ENCODE measurements at regions not wholly inside any gene's neighbourhood (a gene's known extent, or its start where the extent isn't known, plus 50 kb on each side); places are given as distances from the start of the nearest gene placed in this dataset.

DNA sequence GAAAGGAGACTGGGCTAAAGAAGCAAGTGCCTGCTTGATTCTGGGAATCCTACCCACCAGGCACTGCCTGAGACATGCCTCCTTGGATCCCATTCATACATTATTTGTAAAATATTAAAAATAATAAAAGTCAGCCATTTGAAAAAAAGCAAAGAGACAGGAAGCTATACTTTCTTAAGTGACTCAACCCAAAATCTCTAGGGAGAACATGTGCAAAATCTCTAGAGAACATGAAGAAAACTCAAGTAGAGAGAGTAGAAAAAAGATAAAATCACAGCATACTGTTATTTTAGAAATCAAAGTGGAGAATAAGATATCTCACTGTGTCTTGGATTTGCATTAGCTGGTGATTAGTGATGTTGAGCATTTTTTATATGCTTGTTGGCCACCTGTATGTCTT, 197.2 kb upstream of the GGTLC1 start:
- H3K4me3 ChIP-seq (ENCODE audit: low read depth, low read length), result no peak overlapping the region
- TF ChIP-seq, protein P1, sequence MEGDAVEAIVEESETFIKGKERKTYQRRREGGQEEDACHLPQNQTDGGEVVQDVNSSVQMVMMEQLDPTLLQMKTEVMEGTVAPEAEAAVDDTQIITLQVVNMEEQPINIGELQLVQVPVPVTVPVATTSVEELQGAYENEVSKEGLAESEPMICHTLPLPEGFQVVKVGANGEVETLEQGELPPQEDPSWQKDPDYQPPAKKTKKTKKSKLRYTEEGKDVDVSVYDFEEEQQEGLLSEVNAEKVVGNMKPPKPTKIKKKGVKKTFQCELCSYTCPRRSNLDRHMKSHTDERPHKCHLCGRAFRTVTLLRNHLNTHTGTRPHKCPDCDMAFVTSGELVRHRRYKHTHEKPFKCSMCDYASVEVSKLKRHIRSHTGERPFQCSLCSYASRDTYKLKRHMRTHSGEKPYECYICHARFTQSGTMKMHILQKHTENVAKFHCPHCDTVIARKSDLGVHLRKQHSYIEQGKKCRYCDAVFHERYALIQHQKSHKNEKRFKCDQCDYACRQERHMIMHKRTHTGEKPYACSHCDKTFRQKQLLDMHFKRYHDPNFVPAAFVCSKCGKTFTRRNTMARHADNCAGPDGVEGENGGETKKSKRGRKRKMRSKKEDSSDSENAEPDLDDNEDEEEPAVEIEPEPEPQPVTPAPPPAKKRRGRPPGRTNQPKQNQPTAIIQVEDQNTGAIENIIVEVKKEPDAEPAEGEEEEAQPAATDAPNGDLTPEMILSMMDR (conservative IDR thresholded peaks at IDR 0.05; ENCODE audit: low read depth, low read length), result no peak
- no peak for DNase-seq (ENCODE audit: low read depth)

DNA sequence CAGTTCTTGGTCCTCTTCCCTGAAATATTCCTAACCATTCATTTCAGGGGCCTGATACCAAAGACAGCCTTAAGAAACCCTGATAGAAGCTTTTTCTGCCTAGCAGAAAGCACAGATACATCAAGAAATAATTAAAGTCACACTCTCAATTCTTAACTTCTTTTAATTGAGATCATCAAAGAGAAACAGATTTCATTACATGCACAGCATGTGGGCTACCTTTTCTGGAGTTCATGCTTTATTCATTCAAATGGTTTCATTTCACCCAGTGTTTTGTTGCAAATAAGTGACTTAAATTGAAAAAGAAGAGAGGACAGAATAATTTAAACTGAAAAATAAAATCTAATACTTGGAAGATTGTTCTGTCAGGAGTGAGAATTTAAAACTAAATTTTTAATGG, 192.6 kb upstream of the GGTLC1 start:
- H3K4me3 ChIP-seq (ENCODE audit: low read depth, low read length), result no peak overlapping the region
- DNase-seq (ENCODE audit: low read depth), result no peak
- TF ChIP-seq, protein P1 (conservative IDR thresholded peaks at IDR 0.05; ENCODE audit: low read depth, low read length), result no peak

DNA sequence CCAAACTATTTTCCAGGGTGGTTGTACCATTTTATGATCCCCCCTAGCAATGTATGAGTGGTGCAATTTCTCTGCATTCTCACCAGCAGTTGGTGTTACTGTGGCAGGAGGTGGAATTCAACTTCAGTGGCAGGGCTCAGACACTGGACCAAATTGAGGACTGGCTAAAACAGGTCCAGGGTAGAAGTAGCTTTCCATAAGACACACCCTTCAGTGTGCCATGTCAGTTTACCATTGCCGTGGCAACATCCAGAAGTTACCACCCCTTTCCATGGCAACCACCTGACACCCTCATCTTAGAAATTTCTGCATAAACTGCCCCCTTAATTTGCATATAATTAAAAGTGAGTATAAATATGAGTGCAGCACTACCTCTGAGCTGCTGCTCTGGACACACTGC, 180.7 kb upstream of the GGTLC1 start:
- no peak overlapping the region for H3K4me3 ChIP-seq (ENCODE audit: low read depth, low read length)
- no peak for DNase-seq (ENCODE audit: low read depth)
- TF ChIP-seq, protein P1 (conservative IDR thresholded peaks at IDR 0.05; ENCODE audit: low read depth, low read length), result no peak

DNA sequence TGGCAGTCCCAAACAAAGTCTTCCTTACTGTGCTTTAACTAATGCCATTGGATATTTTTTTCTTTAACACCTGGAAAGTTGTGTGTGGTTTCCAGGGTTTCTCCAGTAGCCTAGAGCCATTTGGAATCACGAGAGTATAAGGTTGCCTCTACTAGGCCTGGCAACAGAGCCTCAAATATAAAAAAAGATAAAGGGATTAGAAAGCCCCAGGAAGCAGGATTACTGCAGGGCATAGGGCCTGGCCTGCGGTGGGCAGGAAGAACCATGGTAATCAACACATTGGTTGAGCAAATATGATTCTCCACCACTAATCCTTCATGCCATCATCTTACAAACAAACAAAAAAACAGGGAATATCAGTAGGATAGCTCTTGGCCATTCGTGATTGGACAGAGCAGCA, 177.8 kb upstream of the GGTLC1 start:
- no peak for DNase-seq (ENCODE audit: low read depth)
- H3K4me3 ChIP-seq (ENCODE audit: low read depth, low read length), result no peak overlapping the region
- TF ChIP-seq, protein P1 (conservative IDR thresholded peaks at IDR 0.05; ENCODE audit: low read depth, low read length), result no peak

DNA sequence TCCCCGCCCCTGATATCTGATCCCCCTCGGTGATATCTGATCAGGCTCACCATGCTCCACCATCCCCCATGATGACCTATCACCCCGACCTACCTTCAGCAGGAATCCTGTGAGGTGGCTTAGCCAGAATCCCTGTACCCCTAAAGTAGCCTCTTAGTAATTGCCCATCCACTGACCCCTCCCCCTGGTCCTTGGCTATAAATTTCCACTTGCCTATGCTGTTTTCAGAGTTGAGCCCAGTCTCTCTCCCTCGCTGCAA, 177.5 kb upstream of the GGTLC1 start:
- no peak overlapping the region for H3K4me3 ChIP-seq (ENCODE audit: low read depth, low read length)
- DNase-seq (ENCODE audit: low read depth), result no peak
- TF ChIP-seq, protein P1 (conservative IDR thresholded peaks at IDR 0.05; ENCODE audit: low read depth, low read length), result no peak

DNA sequence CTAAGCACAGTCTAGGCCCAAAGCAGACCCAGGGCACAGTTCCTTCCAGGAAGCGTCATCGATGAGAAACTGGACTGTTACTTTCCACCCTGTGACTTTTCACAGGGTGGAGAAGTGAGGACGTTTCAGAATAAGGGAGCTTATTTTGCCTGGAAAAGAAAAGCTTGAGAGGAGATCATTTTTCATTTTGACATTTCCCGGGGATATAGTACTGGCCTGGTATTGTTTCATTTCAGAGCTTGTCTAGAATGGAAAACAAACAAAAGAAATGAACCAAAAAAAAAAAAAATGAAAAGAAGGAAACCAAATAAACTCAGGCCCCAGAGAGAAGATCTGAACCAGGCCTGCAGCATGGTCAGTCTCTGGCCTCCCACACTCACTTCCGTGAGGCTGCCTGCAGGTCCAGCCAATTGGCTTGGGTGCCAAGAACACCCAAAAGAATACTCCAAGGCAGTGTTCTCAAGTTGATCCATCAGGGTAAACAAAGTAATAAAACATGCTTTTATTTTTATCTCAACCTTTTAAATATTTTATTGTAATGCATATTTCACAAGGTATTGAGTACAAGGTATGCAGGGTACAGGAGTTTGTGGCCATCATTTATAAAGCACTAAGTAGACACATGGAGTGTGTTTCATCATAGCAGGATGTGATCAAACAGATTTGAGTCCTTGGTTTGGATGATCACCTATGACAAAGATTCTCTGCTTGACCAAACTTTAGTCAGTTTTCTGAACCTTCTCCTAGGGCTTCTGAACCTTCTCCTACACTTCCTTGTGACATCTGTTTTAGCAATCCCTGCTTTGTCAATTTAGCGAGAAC, 176.9 kb upstream of the GGTLC1 start:
- DNase-seq (ENCODE audit: low read depth), result no peak
- H3K4me3 ChIP-seq (ENCODE audit: low read depth, low read length), result no peak overlapping the region
- TF ChIP-seq, protein P1 (conservative IDR thresholded peaks at IDR 0.05; ENCODE audit: low read depth, low read length), result no peak

DNA sequence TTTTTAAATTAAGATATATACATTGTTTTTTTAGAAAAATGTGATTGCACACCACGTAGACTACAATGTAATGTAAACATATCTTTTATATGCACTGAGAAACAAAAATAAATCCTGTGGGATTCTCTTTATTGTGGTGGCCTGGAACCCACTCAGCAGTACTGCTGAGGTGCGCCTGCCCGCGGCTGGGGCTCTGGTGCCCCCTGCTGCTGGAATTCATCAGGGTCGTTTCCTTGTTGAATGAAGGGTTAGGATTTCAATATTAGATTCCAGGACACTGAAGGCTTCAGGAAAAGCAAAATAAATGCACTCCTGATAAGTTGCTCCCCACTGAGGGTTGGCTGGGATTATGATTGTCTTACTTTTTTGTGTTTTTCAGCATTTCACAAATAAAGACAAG, 175.8 kb upstream of the GGTLC1 start:
- DNase-seq (ENCODE audit: low read depth), result no peak
- no peak overlapping the region for H3K4me3 ChIP-seq (ENCODE audit: low read depth, low read length)
- TF ChIP-seq, protein P1 (conservative IDR thresholded peaks at IDR 0.05; ENCODE audit: low read depth, low read length), result peak; percentile 67

All from epithelial cell of proximal tubule (primary cell).